Chondrocyte (in vitro differentiated cells): ENCODE measurements at regions not wholly inside any gene's neighbourhood (a gene's known extent, or its start where the extent isn't known, plus 50 kb on each side); places are given as distances from the start of the nearest gene placed in this dataset.
A peak's percentile ranks its signal among the peaks of the same experiment; 100 is the strongest.

Source experiments
- DNase-seq: peaks from one replicate; pipeline ENCODE4 v3.0.0; 2021; ENCODE audit warnings: mixed read lengths, low spot score
- H3K27ac Mint-ChIP-seq: one replicate; pipeline ENCODE4 v1.8.0; 2021; ENCODE audit warnings: mild to moderate bottlenecking, moderate library complexity, mixed read lengths; ENCODE audit not compliant: unreplicated experiment
- H3K27me3 Mint-ChIP-seq: 2 replicates; pipeline ENCODE4 v1.8.0; 2021; ENCODE audit warnings: low read depth, mixed read lengths
- H3K36me3 Mint-ChIP-seq: 2 replicates; pipeline ENCODE4 v1.8.0; 2021; ENCODE audit warnings: low read depth, mixed read lengths
- H3K4me1 Mint-ChIP-seq: 2 replicates; pipeline ENCODE4 v1.8.0; 2021; ENCODE audit warnings: low read depth, mild to moderate bottlenecking, mixed read lengths
- H3K4me3 Mint-ChIP-seq: one replicate; pipeline ENCODE4 v1.8.0; 2021; ENCODE audit warnings: mild to moderate bottlenecking, moderate library complexity, mixed read lengths; ENCODE audit not compliant: unreplicated experiment
- H3K9me3 Mint-ChIP-seq: 2 replicates; pipeline ENCODE4 v1.8.0; 2021; ENCODE audit warnings: low read depth, mixed read lengths
- TF ChIP-seq, protein P1 (sequence below): fragments of 200-600 bp; sonication (generic); IDR thresholded peaks from 2 replicates; pipeline ENCODE4 v1.5.0; 2021; ENCODE audit warnings: antibody characterized with exemption, mild to moderate bottlenecking, moderate library complexity

- no peaks in the 10 kb centered on the region for H3K9me3 Mint-ChIP-seq
- DNase-seq, result no peak
- no peak overlapping the region for H3K27ac Mint-ChIP-seq
These were observed 609.1 kb upstream of the BCHE start for GRCh38 chr3:166446291-166446690.

DNA sequence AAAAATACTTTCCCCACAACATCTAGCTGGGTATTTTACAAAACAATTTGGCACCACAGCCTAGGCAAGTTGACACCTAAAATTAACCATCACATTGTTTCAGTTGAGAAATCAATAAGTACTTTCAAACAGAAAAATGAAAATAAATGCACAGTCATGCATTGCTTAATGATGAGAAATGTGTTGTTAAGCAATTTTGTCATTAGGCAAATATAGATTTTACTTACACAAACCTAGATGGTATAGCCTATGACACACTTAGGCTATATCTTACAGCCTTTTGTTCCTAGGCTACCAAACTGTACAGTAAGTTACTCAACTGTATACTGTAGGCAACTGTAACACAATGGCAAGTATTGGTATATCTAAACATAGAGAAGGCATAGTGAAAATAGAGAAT is 608.6 kb upstream of the BCHE start:
- Mint-ChIP-seq H3K27ac (no peak overlapping the region), H3K27me3 (peaks cover 3% of the 10 kb centered on the region), H3K36me3 (no peaks in the 10 kb centered on the region), H3K9me3 (no peaks in the 10 kb centered on the region), H3K4me3 (no peak overlapping the region), H3K4me1 (no peaks in the 10 kb centered on the region)
- TF ChIP-seq, protein P1, sequence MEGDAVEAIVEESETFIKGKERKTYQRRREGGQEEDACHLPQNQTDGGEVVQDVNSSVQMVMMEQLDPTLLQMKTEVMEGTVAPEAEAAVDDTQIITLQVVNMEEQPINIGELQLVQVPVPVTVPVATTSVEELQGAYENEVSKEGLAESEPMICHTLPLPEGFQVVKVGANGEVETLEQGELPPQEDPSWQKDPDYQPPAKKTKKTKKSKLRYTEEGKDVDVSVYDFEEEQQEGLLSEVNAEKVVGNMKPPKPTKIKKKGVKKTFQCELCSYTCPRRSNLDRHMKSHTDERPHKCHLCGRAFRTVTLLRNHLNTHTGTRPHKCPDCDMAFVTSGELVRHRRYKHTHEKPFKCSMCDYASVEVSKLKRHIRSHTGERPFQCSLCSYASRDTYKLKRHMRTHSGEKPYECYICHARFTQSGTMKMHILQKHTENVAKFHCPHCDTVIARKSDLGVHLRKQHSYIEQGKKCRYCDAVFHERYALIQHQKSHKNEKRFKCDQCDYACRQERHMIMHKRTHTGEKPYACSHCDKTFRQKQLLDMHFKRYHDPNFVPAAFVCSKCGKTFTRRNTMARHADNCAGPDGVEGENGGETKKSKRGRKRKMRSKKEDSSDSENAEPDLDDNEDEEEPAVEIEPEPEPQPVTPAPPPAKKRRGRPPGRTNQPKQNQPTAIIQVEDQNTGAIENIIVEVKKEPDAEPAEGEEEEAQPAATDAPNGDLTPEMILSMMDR, result no peak
- DNase-seq, result no peak

More at GRCh38 chr3:166446291-166446690, 609.1 kb upstream of the BCHE start:
- Mint-ChIP-seq H3K36me3 (no peaks in the 10 kb centered on the region), H3K4me3 (no peak overlapping the region), H3K27me3 (peaks cover 3% of the 10 kb centered on the region), H3K4me1 (no peaks in the 10 kb centered on the region)
- TF ChIP-seq, protein P1, result no peak

- TF ChIP-seq, protein P1, result no peak
- peak; percentile 82 for DNase-seq
- Mint-ChIP-seq H3K4me1 (no peaks in the 10 kb centered on the region), H3K27me3 (peaks cover 5% of the 10 kb centered on the region), H3K27ac (no peak overlapping the region), H3K9me3 (no peaks in the 10 kb centered on the region), H3K4me3 (no peak overlapping the region), H3K36me3 (no peaks in the 10 kb centered on the region)
These were observed 607.5 kb upstream of the BCHE start for GRCh38 chr3:166444756-166445155.

GRCh38 chr3:166444336-166444735 is 607.1 kb upstream of the BCHE start:
- Mint-ChIP-seq H3K27ac (no peak overlapping the region), H3K27me3 (peaks cover 8% of the 10 kb centered on the region), H3K4me1 (no peaks in the 10 kb centered on the region), H3K9me3 (no peaks in the 10 kb centered on the region), H3K4me3 (no peak overlapping the region), H3K36me3 (no peaks in the 10 kb centered on the region)
- TF ChIP-seq, protein P1, result no peak
- DNase-seq, result no peak

GRCh38 chr3:166435469-166436057 is 598.3 kb upstream of the BCHE start:
- H3K9me3 Mint-ChIP-seq, result no peaks in the 10 kb centered on the region
- H3K4me3 Mint-ChIP-seq, result no peak overlapping the region
- H3K27ac Mint-ChIP-seq, result no peak overlapping the region
- no peaks in the 10 kb centered on the region for H3K4me1 Mint-ChIP-seq
- TF ChIP-seq, protein P1, result no peak
- no peak for DNase-seq
- no peaks in the 10 kb centered on the region for H3K36me3 Mint-ChIP-seq
- H3K27me3 Mint-ChIP-seq, result peaks cover 16% of the 10 kb centered on the region
